PFSK-1 (cell line): ENCODE measurements at regions not wholly inside any gene's neighbourhood (a gene's known extent, or its start where the extent isn't known, plus 50 kb on each side); places are given as distances from the start of the nearest gene placed in this dataset.

Source experiments
- FOXP2 ChIP-seq: optimal IDR thresholded peaks from 2 replicates; pipeline ENCODE3; 2011; ENCODE audit warnings: borderline replicate concordance, control low read depth, inconsistent platforms; ENCODE audit not compliant: insufficient read depth; ENCODE audit errors: extremely low read length, extremely low read depth
- POLR2AphosphoS5 ChIP-seq: IDR thresholded peaks from 2 replicates; pipeline ENCODE4 v1.6.1; 2012; ENCODE audit warnings: low read depth, mild to moderate bottlenecking, control low read depth, low read length, moderate library complexity
- SIN3A ChIP-seq: IDR thresholded peaks from 2 replicates; pipeline ENCODE4 v1.6.1; 2012; ENCODE audit warnings: mild to moderate bottlenecking, low read length, moderate library complexity, borderline replicate concordance; ENCODE audit not compliant: insufficient read depth
- TAF1 ChIP-seq: IDR thresholded peaks from 2 replicates; pipeline ENCODE4 v1.6.1; 2012; ENCODE audit warnings: low read length, control low read depth, borderline replicate concordance; ENCODE audit not compliant: insufficient read depth
- TF ChIP-seq, protein P1 (sequence below), 2 experiments: IDR thresholded peaks; 2 replicates each; pipeline versions ENCODE4 v1.6.1 to v1.8.0; 2011 to 2012; ENCODE audit warnings: low read depth in 2 of 2, low read length in 2 of 2, control low read depth in 1 of 2, inconsistent platforms in 1 of 2, mild to moderate bottlenecking in 1 of 2, moderate library complexity in 1 of 2; ENCODE audit not compliant: insufficient read depth in 1 of 2

- no peak for TF ChIP-seq SIN3A
- no peak for TF ChIP-seq POLR2AphosphoS5
- no peak for TF ChIP-seq TAF1
- no peak for TF ChIP-seq FOXP2
- TF ChIP-seq, protein P1, sequence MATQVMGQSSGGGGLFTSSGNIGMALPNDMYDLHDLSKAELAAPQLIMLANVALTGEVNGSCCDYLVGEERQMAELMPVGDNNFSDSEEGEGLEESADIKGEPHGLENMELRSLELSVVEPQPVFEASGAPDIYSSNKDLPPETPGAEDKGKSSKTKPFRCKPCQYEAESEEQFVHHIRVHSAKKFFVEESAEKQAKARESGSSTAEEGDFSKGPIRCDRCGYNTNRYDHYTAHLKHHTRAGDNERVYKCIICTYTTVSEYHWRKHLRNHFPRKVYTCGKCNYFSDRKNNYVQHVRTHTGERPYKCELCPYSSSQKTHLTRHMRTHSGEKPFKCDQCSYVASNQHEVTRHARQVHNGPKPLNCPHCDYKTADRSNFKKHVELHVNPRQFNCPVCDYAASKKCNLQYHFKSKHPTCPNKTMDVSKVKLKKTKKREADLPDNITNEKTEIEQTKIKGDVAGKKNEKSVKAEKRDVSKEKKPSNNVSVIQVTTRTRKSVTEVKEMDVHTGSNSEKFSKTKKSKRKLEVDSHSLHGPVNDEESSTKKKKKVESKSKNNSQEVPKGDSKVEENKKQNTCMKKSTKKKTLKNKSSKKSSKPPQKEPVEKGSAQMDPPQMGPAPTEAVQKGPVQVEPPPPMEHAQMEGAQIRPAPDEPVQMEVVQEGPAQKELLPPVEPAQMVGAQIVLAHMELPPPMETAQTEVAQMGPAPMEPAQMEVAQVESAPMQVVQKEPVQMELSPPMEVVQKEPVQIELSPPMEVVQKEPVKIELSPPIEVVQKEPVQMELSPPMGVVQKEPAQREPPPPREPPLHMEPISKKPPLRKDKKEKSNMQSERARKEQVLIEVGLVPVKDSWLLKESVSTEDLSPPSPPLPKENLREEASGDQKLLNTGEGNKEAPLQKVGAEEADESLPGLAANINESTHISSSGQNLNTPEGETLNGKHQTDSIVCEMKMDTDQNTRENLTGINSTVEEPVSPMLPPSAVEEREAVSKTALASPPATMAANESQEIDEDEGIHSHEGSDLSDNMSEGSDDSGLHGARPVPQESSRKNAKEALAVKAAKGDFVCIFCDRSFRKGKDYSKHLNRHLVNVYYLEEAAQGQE (IDR thresholded peaks at IDR 0.05; ENCODE audit: insufficient read depth in 1 of 2, low read depth in 2 of 2, low read length in 2 of 2) = no peak
These were observed 77.6 kb upstream of the STXBP5 start for GRCh38 chr6:147126618-147127022.

- TF ChIP-seq TAF1 (no peak), SIN3A (no peak), POLR2AphosphoS5 (no peak), FOXP2 (no peak)
- TF ChIP-seq, protein P1 (IDR thresholded peaks at IDR 0.05; ENCODE audit: insufficient read depth in 1 of 2, low read depth in 2 of 2, low read length in 2 of 2) = no peak
These were observed 76.6 kb upstream of the STXBP5 start for GRCh38 chr6:147127587-147127986.

DNA sequence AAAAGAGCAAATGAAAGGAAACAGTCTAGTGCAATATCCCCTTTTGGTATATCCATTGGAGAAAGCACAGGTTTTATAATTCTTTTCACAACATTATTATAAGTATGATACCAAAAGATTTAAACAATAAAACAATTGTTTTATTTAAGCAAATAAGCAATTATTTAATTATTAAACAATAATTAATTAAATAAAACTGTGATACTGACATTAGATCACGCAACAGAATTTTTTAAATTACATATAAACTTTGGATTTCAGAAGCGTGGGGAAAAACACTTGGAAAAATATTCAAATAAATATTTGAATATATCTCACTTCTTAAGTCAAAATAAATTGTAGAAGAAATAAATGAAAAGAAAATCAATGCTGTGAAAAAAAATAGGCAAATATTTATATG is 76.2 kb upstream of the STXBP5 start:
- no peak for TF ChIP-seq FOXP2
- TF ChIP-seq, protein P1 (IDR thresholded peaks at IDR 0.05; ENCODE audit: insufficient read depth in 1 of 2, low read depth in 2 of 2, low read length in 2 of 2) = no peak
- TF ChIP-seq SIN3A = no peak
- TF ChIP-seq TAF1 = no peak
- TF ChIP-seq POLR2AphosphoS5 = no peak

- TF ChIP-seq TAF1 = no peak
- TF ChIP-seq FOXP2 = no peak
- no peak for TF ChIP-seq SIN3A
- TF ChIP-seq, protein P1 (IDR thresholded peaks at IDR 0.05; ENCODE audit: insufficient read depth in 1 of 2, low read depth in 2 of 2, low read length in 2 of 2) = no peak
- TF ChIP-seq POLR2AphosphoS5 = no peak
These were observed 72.6 kb upstream of the STXBP5 start for GRCh38 chr6:147131532-147132128.

GRCh38 chr6:147132889-147133288 is 71.3 kb upstream of the STXBP5 start:
- TF ChIP-seq, protein P1 (IDR thresholded peaks at IDR 0.05; ENCODE audit: insufficient read depth in 1 of 2, low read depth in 2 of 2, low read length in 2 of 2) = no peak
- TF ChIP-seq TAF1 (no peak), FOXP2 (no peak), POLR2AphosphoS5 (no peak), SIN3A (no peak)
